Lower leg skin (tissue), 4 donors: ENCODE measurements at regions not wholly inside any gene's neighbourhood (a gene's known extent, or its start where the extent isn't known, plus 50 kb on each side); places are given as distances from the start of the nearest gene placed in this dataset.

Experiments used
- DNase-seq, 2 donors: peaks; one replicate each; pipeline ENCODE4 v3.0.0-alpha.2; 2019; ENCODE audit warnings: low spot score in 2 of 2
- H3K4me3 ChIP-seq: fragments of 200-600 bp; sonication (generic); 2 replicates; pipeline ENCODE4 v1.5.1; 2017; ENCODE audit warnings: mild to moderate bottlenecking, low read depth; ENCODE audit not compliant: poor library complexity, severe bottlenecking
- CTCF ChIP-seq, 3 donors: fragments of 450-650 bp; IDR thresholded peaks; one replicate each; pipeline ENCODE4 v1.5.1; 2016; ENCODE audit warnings: antibody characterized with exemption in 3 of 3, mild to moderate bottlenecking in 3 of 3, moderate library complexity in 2 of 3
- POLR2A ChIP-seq, 2 donors: fragments of 450-650 bp; IDR thresholded peaks; one replicate each; pipeline ENCODE4 v1.6.1; 2016 to 2017; ENCODE audit warnings: antibody characterized with exemption in 2 of 2, mild to moderate bottlenecking in 1 of 2, moderate library complexity in 1 of 2
- WGBS, 2 donors: methylation state at CpG; one replicate each; pipeline ENCODE4 v1.1.5; 2018; 5-methylcytosine and 5-hydroxymethylcytosine counted together
- intact Hi-C: fragments of 100-400 bp; cut with DNase I; formaldehyde crosslinking; loops from one replicate; pipeline ENCODE4 v1.15.0; 2023; ENCODE audit warnings: low total_unique reads

GRCh38 chr2:78913257-78913656, 112.2 kb upstream of the REG3G start:
- DNase-seq, result no peak
- intact Hi-C loops, result no loop called here
- 31 to 33% methylated on average over 1 of the region's 1 CpG for WGBS, 2 donors
- no peak overlapping the region for H3K4me3 ChIP-seq
- TF ChIP-seq CTCF (IDR thresholded peaks at IDR 0.05), result no peak
- no peak for TF ChIP-seq POLR2A (IDR thresholded peaks at IDR 0.05)

- no peak for DNase-seq
- TF ChIP-seq POLR2A (IDR thresholded peaks at IDR 0.05) (no peak), CTCF (IDR thresholded peaks at IDR 0.05) (no peak)
- no peak overlapping the region for H3K4me3 ChIP-seq
- intact Hi-C loops, result no loop called here
- WGBS, 2 donors, result 80 to 82% methylated on average over 2 of the region's 2 CpGs
Observed at GRCh38 chr2:78925258-78925657, 100.2 kb upstream of the REG3G start.

- intact Hi-C loops, result no loop called here
- DNase-seq, result no peak
- H3K4me3 ChIP-seq, result no peak overlapping the region
- TF ChIP-seq CTCF (IDR thresholded peaks at IDR 0.05), result no peak
- TF ChIP-seq POLR2A (IDR thresholded peaks at IDR 0.05), result no peak
- 31 to 41% methylated on average over 1 of the region's 1 CpG for WGBS, 2 donors
Observed at GRCh38 chr2:78928502-78928901, 97.0 kb upstream of the REG3G start.

GRCh38 chr2:78940998-78941397, 84.5 kb upstream of the REG3G start:
- H3K4me3 ChIP-seq, result no peak overlapping the region
- no peak for TF ChIP-seq CTCF (IDR thresholded peaks at IDR 0.05)
- no peak for TF ChIP-seq POLR2A (IDR thresholded peaks at IDR 0.05)
- intact Hi-C loops, result no loop called here
- no peak for DNase-seq
- 52 to 60% methylated on average over 6 of the region's 6 CpGs for WGBS, 2 donors

GRCh38 chr2:78941751-78942150, 83.8 kb upstream of the REG3G start:
- 80 to 83% methylated on average over 2 of the region's 2 CpGs for WGBS, 2 donors
- TF ChIP-seq POLR2A (IDR thresholded peaks at IDR 0.05) (no peak), CTCF (IDR thresholded peaks at IDR 0.05) (no peak)
- DNase-seq, result no peak
- H3K4me3 ChIP-seq, result no peak overlapping the region
- intact Hi-C loops, result no loop called here

- TF ChIP-seq POLR2A (IDR thresholded peaks at IDR 0.05) (no peak), CTCF (IDR thresholded peaks at IDR 0.05) (no peak)
- DNase-seq, result no peak
- H3K4me3 ChIP-seq, result no peak overlapping the region
- WGBS, 2 donors, result 85 to 86% methylated on average over 2 of the region's 2 CpGs
- intact Hi-C loops, result loop anchor here (5.0 kb wide), 1 partner anchor 157 kb away; no protein-coding TSS in a partner anchor
Observed at GRCh38 chr2:78963881-78964280, 61.6 kb upstream of the REG3G start.
